SK-N-SH (cell line): ENCODE measurements at regions not wholly inside any gene's neighbourhood (a gene's known extent, or its start where the extent isn't known, plus 50 kb on each side); places are given as distances from the start of the nearest gene placed in this dataset.

Experiments used
- CTCF ChIA-PET: fragments of 300-600, 350-600 bp; formaldehyde crosslinking; extraction: SDS; loops from one replicate; lab custom pipeline; 2021; lab: Yijun Ruan, JAX
- POLR2A ChIA-PET: fragments of 350-600 bp; sonication (Branson Sonifier 250); formaldehyde crosslinking; extraction: SDS; loops from one replicate; lab custom pipeline; 2020; ENCODE audit warnings: antibody characterized with exemption, inconsistent platforms; lab: Yijun Ruan, JAX
- DNase-seq: peaks from one replicate; pipeline ENCODE4 v3.0.0; 2012
- H2AFZ ChIP-seq: fragments of 200-600 bp; sonication (generic); 2 replicates; pipeline ENCODE4 v1.8.1; 2016; ENCODE audit warnings: antibody characterized with exemption, mild to moderate bottlenecking, low read depth
- H3F3A ChIP-seq: fragments of 200-600 bp; sonication (generic); replicated peaks from 2 replicates; pipeline ENCODE3; 2016; ENCODE audit warnings: antibody characterized with exemption, mild to moderate bottlenecking; ENCODE audit not compliant: insufficient read depth
- H3K27ac ChIP-seq, 2 experiments: fragments of 200-500 bp in 1 of 2; fragments of 200-600 bp in 1 of 2; sonication (Bioruptor generic) in 1 of 2; sonication (generic), shearing (Covaris generic) in 1 of 2; 2 replicates each; pipeline versions ENCODE4 v1.5.1 to v1.6.1; 2014 to 2016; ENCODE audit warnings: low read depth in 2 of 2, inconsistent platforms in 1 of 2, low read length in 1 of 2, mild to moderate bottlenecking in 1 of 2, mixed read lengths in 1 of 2
- H3K27me3 ChIP-seq: fragments of 200-600 bp; sonication (generic), shearing (Covaris generic); 2 replicates; pipeline ENCODE4 v1.6.1; 2016; ENCODE audit warnings: mixed run types; ENCODE audit not compliant: insufficient read depth
- H3K36me3 ChIP-seq, 2 experiments: fragments of 200-500 bp in 1 of 2; fragments of 200-600 bp in 1 of 2; sonication (Bioruptor generic) in 1 of 2; sonication (generic) in 1 of 2; replicated peaks in 1 of 2; 2 replicates each; pipeline versions ENCODE3 to v1.5.1; 2014 to 2016; ENCODE audit warnings: low read length in 1 of 2, mild to moderate bottlenecking in 1 of 2; ENCODE audit not compliant: insufficient read depth in 2 of 2, control insufficient read depth in 1 of 2
- H3K4me1 ChIP-seq, 2 experiments: fragments of 200-500 bp in 1 of 2; fragments of 200-600 bp in 1 of 2; sonication (Bioruptor generic) in 1 of 2; sonication (generic), shearing (Covaris generic) in 1 of 2; 2 replicates each; pipeline versions ENCODE4 v1.5.1 to v1.6.1; 2014 to 2016; ENCODE audit warnings: low read depth in 1 of 2, low read length in 1 of 2, mixed run types in 1 of 2; ENCODE audit not compliant: insufficient read depth in 2 of 2, control insufficient read depth in 1 of 2
- H3K4me2 ChIP-seq: fragments of 200-600 bp; sonication (generic), shearing (Covaris generic); 2 replicates; pipeline ENCODE4 v1.6.1; 2017; ENCODE audit warnings: mixed run types
- H3K4me3 ChIP-seq, 2 experiments: fragments of 200-500 bp in 1 of 2; fragments of 200-600 bp in 1 of 2; sonication (Bioruptor generic) in 1 of 2; sonication (generic), shearing (Covaris generic) in 1 of 2; 2 replicates each; pipeline versions ENCODE4 v1.5.1 to v1.8.1; 2014 to 2016; ENCODE audit warnings: low read depth in 2 of 2, inconsistent platforms in 1 of 2, low read length in 1 of 2, mild to moderate bottlenecking in 1 of 2, mixed read lengths in 1 of 2, moderate library complexity in 1 of 2
- H3K79me2 ChIP-seq: fragments of 200-600 bp; sonication (generic); 2 replicates; pipeline ENCODE4 v1.8.1; 2017; ENCODE audit warnings: mild to moderate bottlenecking; ENCODE audit not compliant: insufficient read depth
- H3K9ac ChIP-seq: fragments of 200-600 bp; sonication (generic); 2 replicates; pipeline ENCODE4 v1.6.1; 2017; ENCODE audit warnings: mixed run types
- H3K9me2 ChIP-seq: fragments of 200-600 bp; sonication (generic); 2 replicates; pipeline ENCODE4 v1.6.1; 2017; ENCODE audit warnings: mixed run types
- H3K9me3 ChIP-seq: fragments of 200-600 bp; sonication (generic); 2 replicates; pipeline ENCODE4 v1.6.1; 2017; ENCODE audit warnings: mixed run types, mild to moderate bottlenecking, moderate library complexity
- H4K20me1 ChIP-seq: fragments of 200-600 bp; sonication (generic); 2 replicates; pipeline ENCODE4 v1.6.1; 2017; ENCODE audit warnings: mild to moderate bottlenecking, mixed run types; ENCODE audit not compliant: insufficient read depth
- ELF1 ChIP-seq: IDR thresholded peaks from 2 replicates; pipeline ENCODE4 v1.4.0; 2012
- FOXJ3 ChIP-seq: sonication (generic); formaldehyde crosslinking; IDR thresholded peaks from 2 replicates; pipeline ENCODE4 v1.5.1; 2020; ENCODE audit warnings: mild to moderate bottlenecking, missing genetic modification reagents
- FOXM1 ChIP-seq: IDR thresholded peaks from 2 replicates; pipeline ENCODE4 v1.4.0; 2012; ENCODE audit warnings: low read depth, mild to moderate bottlenecking
- GABPA ChIP-seq: IDR thresholded peaks from 2 replicates; pipeline ENCODE4 v1.4.0; 2012; ENCODE audit warnings: low read depth, mild to moderate bottlenecking
- GATA2 ChIP-seq: sonication (generic); formaldehyde crosslinking; IDR thresholded peaks from 2 replicates; pipeline ENCODE4 v1.5.0; 2020; ENCODE audit warnings: mild to moderate bottlenecking, missing genetic modification reagents
- MEF2A ChIP-seq: IDR thresholded peaks from 2 replicates; pipeline ENCODE4 v1.4.0; 2012; ENCODE audit warnings: low read depth, borderline replicate concordance
- MXI1 ChIP-seq: IDR thresholded peaks from 2 replicates; pipeline ENCODE4 v1.6.1; 2012; ENCODE audit warnings: mild to moderate bottlenecking, low read depth, low read length, improper control_type of control experiment
- NRF1 ChIP-seq: IDR thresholded peaks from 2 replicates; pipeline ENCODE4 v1.6.1; 2012; ENCODE audit warnings: low read depth, mild to moderate bottlenecking, low read length
- RAD21 ChIP-seq: IDR thresholded peaks from 2 replicates; pipeline ENCODE4 v1.6.1; 2012; ENCODE audit warnings: mild to moderate bottlenecking, low read length
- RFX5 ChIP-seq: IDR thresholded peaks from 2 replicates; pipeline ENCODE4 v1.6.1; 2012; ENCODE audit warnings: mild to moderate bottlenecking, improper control_type of control experiment, low read length
- SIN3A ChIP-seq: IDR thresholded peaks from 2 replicates; pipeline ENCODE4 v1.6.1; 2012; ENCODE audit warnings: low read depth, mild to moderate bottlenecking, low read length, moderate library complexity, borderline replicate concordance
- SMC3 ChIP-seq: IDR thresholded peaks from 2 replicates; pipeline ENCODE4 v1.6.1; 2012; ENCODE audit warnings: low read depth, low read length, improper control_type of control experiment
- TAF1 ChIP-seq: IDR thresholded peaks from 2 replicates; pipeline ENCODE4 v1.6.1; 2012; ENCODE audit warnings: low read depth, mild to moderate bottlenecking, low read length, moderate library complexity, borderline replicate concordance
- TCF12 ChIP-seq: IDR thresholded peaks from 2 replicates; pipeline ENCODE4 v1.4.0; 2012
- YY1 ChIP-seq: IDR thresholded peaks from 2 replicates; pipeline ENCODE4 v1.4.0; 2012; ENCODE audit warnings: low read depth, mild to moderate bottlenecking
- WGBS: methylation state at CpG from one replicate; pipeline ENCODE4 v1.1.6; 2017; ENCODE audit warnings: low lambda C conversion rate; 5-methylcytosine and 5-hydroxymethylcytosine counted together

DNA sequence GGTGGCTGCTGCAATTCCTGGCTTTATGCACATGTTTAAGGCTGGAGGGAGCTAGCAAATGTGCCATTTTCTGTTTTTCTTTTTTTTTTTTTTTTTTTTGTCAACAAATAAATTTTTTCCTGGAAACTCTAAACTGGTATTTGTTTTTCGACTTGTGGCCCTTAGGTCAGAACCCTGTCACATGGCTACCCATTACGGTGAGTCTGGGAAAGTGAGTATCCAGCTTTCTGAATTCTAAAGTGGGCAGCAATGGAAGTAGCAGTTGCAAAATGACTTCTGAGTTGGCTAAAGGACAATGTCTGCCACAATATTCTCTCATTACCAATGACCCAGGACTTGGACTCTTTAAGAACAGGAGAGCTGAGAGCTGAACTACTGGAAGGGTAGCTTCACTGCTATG is 225.1 kb upstream of the CENPE start:
- Histone ChIP-seq H3F3A (peaks cover 4% of the 10 kb centered on the region), H3K9ac (no peak overlapping the region), H3K4me3 (no peak overlapping the region), H3K27me3 (no peaks in the 10 kb centered on the region), H3K9me3 (no peaks in the 10 kb centered on the region), H3K79me2 (no peaks in the 10 kb centered on the region)
- 36% methylated on average over 2 of the region's 2 CpGs for WGBS
- DNase-seq = no peak
- CTCF ChIA-PET = interaction anchor here (0.8 kb wide), 1 partner anchor 10 kb away, joined by 3 read pairs; no protein-coding TSS in a partner anchor
- TF ChIP-seq RAD21 = no peak
- no peak for TF ChIP-seq MEF2A
- no peak for TF ChIP-seq FOXJ3 (CRISPR knock-in tag)
- TF ChIP-seq, all 33 proteins: peak for 0
- POLR2A ChIA-PET = no interaction called here
- no peaks in the 10 kb centered on the region for H3K36me3 ChIP-seq
- no peaks in the 10 kb centered on the region for H3K9me2 ChIP-seq
- H4K20me1 ChIP-seq = no peaks in the 10 kb centered on the region
- no peak overlapping the region for H3K4me2 ChIP-seq
- H3K27ac ChIP-seq = peak overlapping the region in 1 of 2 experiments; percentile 38; a peak in 2 of 4 replicates
- peak overlapping the region; percentile 72; the same call in 1 of the 2 replicates for H2AFZ ChIP-seq
- H3K4me1 ChIP-seq = no peaks in the 10 kb centered on the region; a peak in 1 of 4 replicates

DNA sequence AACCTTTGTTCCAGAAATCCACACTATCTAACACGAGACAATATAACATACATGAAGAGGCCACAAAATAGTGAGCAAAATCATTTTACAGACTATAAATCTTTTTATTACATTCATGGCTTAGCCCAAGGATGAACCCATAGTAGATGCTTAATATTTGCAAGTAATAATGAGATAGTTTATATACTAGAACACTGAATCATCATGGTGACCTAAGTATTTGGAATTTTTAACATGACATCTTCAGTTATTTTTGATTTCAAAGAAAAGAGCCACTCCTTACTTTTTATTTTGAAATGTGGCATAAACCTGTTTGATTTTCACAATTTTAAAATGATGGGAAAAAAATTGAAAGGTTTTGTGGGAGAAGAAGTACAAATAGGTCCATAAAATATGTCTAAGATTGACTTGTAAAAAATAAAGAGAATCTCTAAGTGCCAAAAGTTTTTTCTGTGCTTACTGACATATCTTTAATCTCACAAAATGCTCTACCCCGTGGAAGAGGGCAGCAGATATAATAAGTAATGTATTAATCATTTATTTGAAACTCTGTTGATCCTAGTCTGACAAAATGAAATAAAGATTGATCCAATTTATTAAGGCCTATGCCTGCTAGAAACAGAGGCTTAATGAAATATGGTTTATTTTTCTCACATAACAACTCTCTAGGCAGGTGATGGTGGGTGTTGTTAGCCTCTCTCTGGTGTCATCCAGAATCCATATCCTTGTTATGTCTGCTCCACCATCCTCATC is 224.5 kb upstream of the CENPE start:
- H4K20me1 ChIP-seq = no peaks in the 10 kb centered on the region
- POLR2A ChIA-PET = no interaction called here
- peak overlapping the region; percentile 72; the same call in 1 of the 2 replicates for H2AFZ ChIP-seq
- CTCF ChIA-PET = interaction anchor here (0.8 kb wide), 1 partner anchor 11 kb away, joined by 3 read pairs; no protein-coding TSS in a partner anchor
- TF ChIP-seq RFX5 (no peak), NRF1 (no peak), YY1 (no peak), MXI1 (no peak), GABPA (no peak), TCF12 (no peak), FOXM1 (no peak), ELF1 (no peak), SIN3A (no peak), TAF1 (no peak), SMC3 (no peak), GATA2 (CRISPR knock-in tag) (no peak)
- H3K27me3 ChIP-seq = no peaks in the 10 kb centered on the region
- no peak overlapping the region for H3K4me2 ChIP-seq
- H3K79me2 ChIP-seq = no peaks in the 10 kb centered on the region
- H3K36me3 ChIP-seq = no peaks in the 10 kb centered on the region
- no peaks in the 10 kb centered on the region for H3K9me3 ChIP-seq
- H3K9me2 ChIP-seq = no peaks in the 10 kb centered on the region
- H3K4me1 ChIP-seq = no peaks in the 10 kb centered on the region; a peak in 1 of 4 replicates
- no peak for DNase-seq
- WGBS = 6% methylated on average over 2 of the region's 2 CpGs
- peak overlapping the region in 1 of 2 experiments; percentile 38; a peak in 2 of 4 replicates for H3K27ac ChIP-seq
- peaks cover 4% of the 10 kb centered on the region for H3F3A ChIP-seq
- H3K4me3 ChIP-seq = no peak overlapping the region
- no peak overlapping the region for H3K9ac ChIP-seq
